Cerebellar cortex (tissue), 1 donor: ENCODE measurements at regions not wholly inside any gene's neighbourhood (a gene's known extent, or its start where the extent isn't known, plus 50 kb on each side); places are given as distances from the start of the nearest gene placed in this dataset.
"Not testable (repeated sequence)": the region's sequence is repeated elsewhere in the genome, so short reads cannot be mapped to it uniquely, and the experiment has no call there.

Source experiments
- DNase-seq: peaks from one replicate; pipeline ENCODE4 v3.0.0-alpha.2; 2015; ENCODE audit warnings: low spot score

GRCh38 chr2:77839102-77839501 lies 316.9 kb upstream of the LRRTM4 start:
- DNase-seq, result no peak

DNA sequence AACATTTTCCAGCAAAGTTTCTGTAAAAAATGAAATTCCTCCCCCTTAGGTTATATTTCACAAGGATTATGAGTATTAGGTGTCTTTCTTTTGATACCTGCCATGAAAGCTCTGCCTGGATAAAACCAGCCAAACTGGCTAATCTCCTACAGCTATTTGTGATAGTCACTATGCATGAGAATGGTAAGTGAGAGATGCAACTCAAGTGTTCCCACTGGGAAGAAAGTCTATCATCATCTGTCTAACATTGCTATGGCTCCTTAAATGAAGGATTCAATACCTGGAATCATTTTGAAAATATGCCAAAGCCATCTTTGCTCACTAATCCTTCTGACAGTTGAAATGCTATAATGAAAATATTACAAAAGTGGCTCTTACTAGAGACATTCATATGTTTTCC lies 339.9 kb upstream of the LRRTM4 start:
- no peak for DNase-seq

- DNase-seq, result no peak
Measured at GRCh38 chr2:77864426-77864825, 342.2 kb upstream of the LRRTM4 start.

- no peak for DNase-seq
Measured at GRCh38 chr2:77866661-77867060, 344.5 kb upstream of the LRRTM4 start.

DNA sequence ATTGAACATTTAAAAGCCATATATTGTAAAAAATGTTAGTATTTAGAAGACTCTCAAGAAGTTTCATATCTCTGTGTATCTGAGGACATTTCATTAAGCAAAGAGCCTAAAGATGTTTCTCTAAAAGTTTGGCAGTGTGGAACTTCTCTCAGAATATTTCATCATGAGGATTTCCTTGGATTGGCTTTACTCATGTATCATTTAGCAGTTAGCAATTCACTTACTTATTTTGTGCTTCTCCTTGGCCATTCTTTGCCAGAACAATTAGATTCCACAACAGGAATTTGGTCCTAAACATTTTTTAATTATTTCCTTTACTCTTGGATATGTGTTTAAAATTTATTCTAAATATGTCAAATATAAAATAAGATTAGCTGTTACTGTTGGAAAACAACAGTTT lies 345.0 kb upstream of the LRRTM4 start:
- no peak for DNase-seq

DNA sequence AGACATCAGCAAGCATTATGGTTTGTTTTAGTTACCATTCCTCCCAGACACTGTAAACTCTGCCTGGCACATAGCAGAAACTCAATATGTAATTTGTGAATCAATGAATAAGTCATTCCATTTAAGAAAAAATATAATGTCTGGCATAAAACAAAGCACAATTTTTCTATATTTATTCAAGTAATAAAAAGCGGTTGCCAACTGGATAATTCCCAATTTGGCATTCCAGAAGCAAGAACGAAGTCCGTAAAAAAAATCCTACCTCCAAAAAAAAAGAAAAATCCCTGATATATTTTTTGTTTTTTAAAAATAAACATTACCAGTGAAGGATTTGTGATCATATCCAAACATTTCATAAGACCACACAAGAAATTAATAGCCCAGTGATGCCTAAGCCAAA lies 351.3 kb upstream of the LRRTM4 start:
- no peak for DNase-seq

DNA sequence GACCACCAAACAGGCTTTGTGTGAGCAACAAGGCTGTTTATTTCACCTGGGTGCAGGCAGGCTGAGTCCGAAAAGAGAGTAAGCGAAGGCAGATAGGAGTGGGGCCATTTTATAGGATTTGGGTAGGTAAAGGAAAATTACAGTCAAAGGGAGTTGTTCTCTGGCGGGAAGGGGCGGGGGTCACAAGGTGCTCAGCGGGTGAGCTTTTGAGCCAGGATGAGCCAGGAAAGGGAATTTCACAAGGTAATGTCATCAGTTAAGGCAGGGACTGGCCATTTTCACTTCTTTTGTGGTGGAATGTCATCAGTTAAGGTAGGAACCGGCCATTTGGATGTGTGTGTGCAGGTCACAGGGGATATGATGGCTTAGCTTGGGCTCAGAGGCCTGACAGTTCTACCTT lies 378.0 kb upstream of the LRRTM4 start:
- DNase-seq, result not testable (repeated sequence)

- DNase-seq, result no peak
Measured at GRCh38 chr2:77910136-77910535, 388.0 kb upstream of the LRRTM4 start.

GRCh38 chr2:77920838-77921366 lies 398.7 kb upstream of the LRRTM4 start:
- no peak for DNase-seq

GRCh38 chr2:77922567-77922966 lies 400.4 kb upstream of the LRRTM4 start:
- no peak for DNase-seq

DNA sequence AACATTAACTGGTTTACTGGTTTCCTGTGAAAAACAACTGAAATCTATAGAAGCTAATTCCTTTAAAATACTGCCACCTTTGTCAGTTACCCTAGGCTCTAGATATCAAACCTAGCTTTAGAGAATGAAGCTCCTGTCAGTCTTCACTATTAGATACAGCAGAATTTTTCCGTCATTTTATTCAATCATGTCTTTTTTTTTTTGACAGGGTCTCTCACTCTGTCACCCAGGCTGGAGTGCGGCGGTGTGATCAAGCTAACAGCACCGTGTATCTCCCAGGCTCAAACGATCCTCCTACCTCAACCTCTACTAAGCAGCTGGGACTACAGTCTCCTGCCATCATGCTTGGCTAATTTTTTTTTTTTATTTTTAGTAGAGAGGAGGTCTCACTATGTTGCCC lies 415.2 kb upstream of the LRRTM4 start:
- no peak for DNase-seq

DNA sequence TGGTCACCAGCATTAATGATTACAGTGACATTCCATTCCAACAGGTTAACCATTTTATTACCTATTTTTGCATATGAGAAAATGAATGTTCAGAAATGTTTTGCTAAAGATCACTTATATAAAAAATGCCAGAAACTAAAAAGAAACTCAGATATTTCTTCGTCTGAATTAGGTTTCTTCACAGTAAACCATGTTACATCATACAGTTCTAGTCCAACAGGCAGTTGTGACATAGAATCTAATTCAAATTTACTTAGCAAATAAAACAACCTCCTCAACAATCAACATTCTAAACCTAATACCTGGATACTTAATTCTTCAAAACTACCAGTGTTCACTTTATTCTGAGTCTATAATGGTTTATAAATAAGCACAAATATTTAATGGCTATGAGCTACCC lies 416.3 kb upstream of the LRRTM4 start:
- no peak for DNase-seq

DNA sequence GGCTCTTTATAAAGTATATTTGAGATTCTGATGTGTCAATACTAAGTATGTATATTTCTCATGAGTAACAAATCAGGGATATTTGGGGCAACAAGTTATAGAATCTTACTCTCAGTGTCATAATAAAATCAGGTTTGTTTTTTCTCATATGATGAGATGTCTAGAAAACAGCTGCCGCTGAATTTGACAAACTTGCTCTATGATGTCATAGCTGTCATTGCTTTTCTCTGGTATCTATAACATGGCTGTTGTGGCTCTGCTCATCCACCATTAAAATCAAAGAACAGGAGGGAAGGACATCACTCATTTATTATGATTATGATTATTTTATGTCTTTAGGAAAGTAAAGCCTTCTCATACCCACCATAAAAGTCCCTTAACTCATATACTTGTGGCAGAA lies 417.2 kb upstream of the LRRTM4 start:
- no peak for DNase-seq

GRCh38 chr2:77939801-77940200 lies 417.6 kb upstream of the LRRTM4 start:
- no peak for DNase-seq

GRCh38 chr2:77954931-77955330 lies 432.8 kb upstream of the LRRTM4 start:
- DNase-seq, result no peak

DNA sequence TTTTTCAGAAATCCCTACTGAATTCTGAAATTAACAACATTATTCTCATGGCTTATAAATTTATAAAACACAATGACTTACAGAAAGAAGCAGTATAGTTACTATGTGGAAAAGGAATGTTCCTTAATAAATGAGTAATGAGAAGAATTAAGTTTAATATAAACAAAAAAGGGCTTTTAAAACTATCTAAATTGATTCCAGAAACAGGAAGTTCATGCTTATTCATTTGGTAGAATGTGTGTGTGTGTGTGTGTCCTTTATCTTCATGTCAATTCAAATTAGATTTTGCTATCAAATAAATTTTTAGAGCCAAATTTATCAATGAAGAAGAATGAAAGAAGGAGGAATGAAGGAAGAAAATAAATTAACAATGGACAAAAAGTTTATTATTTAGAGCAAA lies 440.8 kb upstream of the LRRTM4 start:
- DNase-seq, result no peak

- no peak for DNase-seq
Measured at GRCh38 chr2:77977471-77978063, 455.4 kb upstream of the LRRTM4 start.

- DNase-seq, result no peak
Measured at GRCh38 chr2:77995161-77995560, 473.0 kb upstream of the LRRTM4 start.

DNA sequence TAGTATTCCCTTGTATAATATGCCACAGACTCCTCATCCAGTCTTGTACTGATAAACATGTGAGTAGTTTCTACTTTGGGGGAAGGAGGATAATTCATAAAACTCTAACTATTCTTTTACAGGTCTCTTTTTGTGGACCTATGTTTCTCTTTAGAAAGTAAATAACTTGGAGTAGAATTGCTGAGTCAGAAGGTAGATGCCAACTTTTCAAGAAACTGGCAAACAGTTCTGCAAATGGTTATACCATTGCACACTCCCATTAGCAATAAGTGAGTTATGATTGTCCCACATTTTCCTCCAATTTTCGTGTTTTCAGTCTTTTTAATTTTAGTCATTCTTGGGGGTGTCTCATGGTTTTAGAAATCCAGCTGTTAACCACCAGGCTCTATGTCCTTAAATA lies 477.2 kb upstream of the LRRTM4 start:
- no peak for DNase-seq

GRCh38 chr2:78009289-78009688 lies 487.1 kb upstream of the LRRTM4 start:
- no peak for DNase-seq

DNA sequence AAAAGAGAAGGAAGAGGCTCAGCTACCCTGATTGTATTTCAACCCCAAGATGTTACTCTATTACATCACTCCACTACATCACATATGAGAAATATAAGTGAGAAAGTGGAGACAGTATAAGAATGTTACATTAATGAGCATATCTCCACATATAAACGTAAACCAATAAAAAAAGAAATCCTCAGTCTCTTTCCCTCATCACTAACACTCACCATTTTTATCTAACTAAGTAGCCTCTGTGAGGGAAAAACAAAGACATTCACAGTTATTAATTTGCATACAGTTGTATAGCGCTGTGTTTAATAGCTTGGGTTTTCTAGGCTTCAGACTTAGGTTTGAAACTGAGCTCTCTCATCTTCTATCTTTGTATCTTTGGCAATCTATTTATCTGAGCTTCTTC lies 489.1 kb upstream of the LRRTM4 start:
- no peak for DNase-seq

GRCh38 chr2:78020491-78020890 lies 498.3 kb upstream of the LRRTM4 start:
- DNase-seq, result no peak

DNA sequence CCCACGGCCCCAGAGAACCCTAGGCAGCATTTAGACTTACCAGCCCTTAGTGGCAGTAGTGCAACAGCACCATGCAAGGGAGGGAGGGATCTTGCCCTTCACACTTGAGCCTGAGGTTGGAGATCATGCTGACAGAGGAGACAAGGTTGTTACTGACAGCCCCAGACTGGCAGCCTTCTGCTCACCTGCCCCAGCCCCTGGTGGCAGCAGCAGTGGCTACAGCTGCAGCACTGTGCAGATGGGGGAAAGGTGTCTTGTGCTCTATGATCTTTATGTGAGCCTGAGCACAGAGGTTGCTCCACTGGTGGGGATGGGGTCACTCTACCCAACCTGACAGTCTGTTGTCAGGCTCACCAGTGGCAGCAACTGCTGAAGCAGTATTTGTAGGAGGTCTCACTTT lies 501.2 kb upstream of the LRRTM4 start:
- DNase-seq, result no peak

- no peak for DNase-seq
Measured at GRCh38 chr2:78024996-78025395, 502.8 kb upstream of the LRRTM4 start.
